Hepatic stellate cell (primary cell): ENCODE measurements at regions not wholly inside any gene's neighbourhood (a gene's known extent, or its start where the extent isn't known, plus 50 kb on each side); places are given as distances from the start of the nearest gene placed in this dataset.

Source experiments
- DNase-seq: peaks from one replicate; pipeline ENCODE4 v3.0.0; 2011; ENCODE audit warnings: low spot score

DNA sequence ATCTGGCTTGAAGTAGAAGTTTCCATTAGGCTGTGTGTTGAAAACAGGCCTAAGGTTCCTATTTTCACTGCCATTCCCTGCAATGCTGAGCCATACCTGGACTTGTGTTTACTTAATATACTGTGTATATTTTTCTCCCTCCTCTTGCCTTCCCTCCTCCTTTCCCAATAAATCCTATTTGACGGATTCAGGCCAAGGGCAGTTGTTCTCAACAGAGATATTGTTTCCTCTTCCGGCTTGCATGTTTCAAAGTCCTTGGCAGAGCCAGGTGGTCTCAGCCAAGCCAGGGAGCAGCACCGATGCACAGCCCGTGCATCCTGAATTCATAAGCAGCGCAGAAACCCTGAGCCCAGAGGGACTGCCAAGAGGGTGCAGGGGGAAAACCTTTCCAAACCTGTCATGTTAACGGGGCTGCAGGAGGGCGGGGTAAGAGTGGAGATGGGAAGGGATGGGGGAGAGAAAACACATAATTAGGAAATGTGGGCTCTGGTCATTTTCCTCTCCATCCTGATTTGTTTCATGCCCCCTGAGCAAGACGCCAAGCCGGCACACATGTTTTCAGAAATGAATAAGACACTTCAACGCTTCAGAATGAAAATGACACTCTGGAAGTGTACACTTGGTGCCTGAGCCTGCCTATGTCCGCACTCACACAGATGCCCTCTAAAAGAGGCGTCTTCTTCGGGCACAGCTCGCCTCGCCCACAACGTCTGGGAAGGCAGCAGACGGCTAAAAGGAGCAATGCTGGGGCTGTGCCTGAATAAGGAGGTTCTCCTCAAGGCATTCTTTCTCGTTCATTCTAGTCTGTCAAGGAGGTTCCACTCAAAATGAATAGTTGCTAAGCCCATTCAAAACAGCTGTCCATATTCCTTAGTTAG lies 149.3 kb upstream of the UBL3 start:
- DNase-seq: no peak

GRCh38 chr13:29996316-29996715 lies 145.9 kb upstream of the UBL3 start:
- no peak for DNase-seq

DNA sequence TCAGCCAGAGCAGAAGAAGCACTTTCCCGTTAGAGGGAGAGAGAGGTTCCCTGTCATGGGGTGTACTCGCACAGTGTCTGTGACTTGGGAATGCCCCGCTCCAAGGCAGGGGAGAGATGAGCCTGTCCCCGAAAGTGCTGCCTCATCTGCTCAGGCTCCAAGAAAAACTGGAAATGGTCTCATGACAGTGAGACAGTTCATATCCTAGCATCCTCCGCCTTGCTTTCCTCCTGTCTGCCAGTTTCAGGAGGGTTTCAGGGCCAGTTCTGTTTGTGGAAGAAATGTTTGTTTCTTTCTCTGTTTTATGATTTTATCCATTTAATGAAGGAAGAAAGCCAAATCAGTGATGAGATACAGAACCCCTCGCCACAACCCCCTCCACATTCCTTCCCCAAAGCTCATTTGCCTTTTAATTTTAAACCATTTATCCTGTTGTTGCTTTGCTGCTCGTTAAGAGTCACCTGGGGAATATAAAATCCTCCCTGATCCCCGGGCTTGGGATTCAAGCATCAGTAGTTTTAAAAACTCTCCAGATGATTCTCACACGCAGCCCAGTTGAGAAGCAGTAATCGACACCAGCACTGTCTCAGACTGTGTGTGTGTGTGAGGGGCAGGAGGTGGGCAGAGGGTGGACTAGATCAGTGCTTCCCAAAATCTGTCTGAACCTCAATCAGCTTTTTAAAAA lies 144.6 kb upstream of the UBL3 start:
- DNase-seq: no peak

- DNase-seq: peak; percentile 61
Measured at GRCh38 chr13:29993716-29994488, 143.5 kb upstream of the UBL3 start.

DNA sequence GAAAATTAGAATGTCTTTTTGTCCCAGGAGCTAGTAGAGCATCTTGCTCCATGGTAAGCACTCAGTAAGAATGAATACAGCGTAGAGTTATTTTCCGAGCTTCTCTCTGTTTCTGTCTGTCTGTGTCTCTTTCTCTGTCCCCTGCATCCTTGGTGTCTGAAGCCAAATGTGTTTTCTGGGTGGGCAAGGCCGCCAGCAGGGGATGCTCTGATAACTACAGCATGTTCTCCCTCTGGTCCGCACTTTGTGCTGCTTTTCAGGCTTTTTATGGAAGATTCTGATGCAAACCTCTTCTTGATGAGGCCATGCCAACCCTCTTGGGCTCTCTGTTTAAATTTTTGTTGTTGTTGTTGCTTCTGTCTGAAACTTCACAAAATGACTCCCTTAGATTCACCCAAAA lies 142.8 kb upstream of the UBL3 start:
- DNase-seq: no peak

DNA sequence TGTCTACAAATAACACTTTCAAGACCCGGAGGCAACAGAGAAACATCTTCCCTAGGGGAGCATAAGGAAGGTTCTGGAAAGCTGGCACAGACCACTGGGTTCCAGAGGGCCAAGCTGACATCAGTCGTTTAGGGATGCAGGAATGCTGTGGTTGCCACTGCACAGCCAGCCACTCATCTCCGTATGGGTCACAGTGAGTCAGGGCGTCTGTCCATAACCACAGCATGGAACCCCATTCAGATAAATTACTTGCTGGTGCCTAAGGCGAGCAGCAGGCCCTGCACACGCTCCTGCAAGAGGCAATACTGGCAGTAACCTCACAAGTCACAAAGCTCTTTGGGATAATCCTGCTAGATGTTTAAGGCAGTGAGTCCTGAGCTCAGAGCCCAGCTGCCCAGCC lies 140.9 kb upstream of the UBL3 start:
- peak; percentile 88 for DNase-seq

- no peak for DNase-seq
Measured at GRCh38 chr13:29987340-29987739, 136.9 kb upstream of the UBL3 start.

GRCh38 chr13:29980339-29980738 lies 129.9 kb upstream of the UBL3 start:
- DNase-seq: no peak

DNA sequence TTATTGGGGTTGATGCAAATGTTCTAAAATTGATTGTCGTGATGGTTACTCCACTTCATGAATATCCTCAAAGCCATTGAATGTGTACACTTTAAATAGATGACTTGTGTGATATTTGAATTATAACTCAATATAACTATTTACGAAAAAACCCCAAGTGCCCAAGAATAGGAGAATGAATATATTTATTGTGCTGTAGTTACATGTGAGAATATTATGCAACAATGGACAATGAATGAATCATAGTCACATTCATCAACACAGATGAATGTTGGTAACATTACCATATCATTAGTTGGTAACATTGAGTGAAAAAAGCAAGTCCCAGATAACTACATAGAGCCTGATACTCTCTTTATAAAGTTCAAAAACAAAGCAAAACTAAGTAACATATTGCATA lies 127.8 kb upstream of the UBL3 start:
- DNase-seq: no peak

GRCh38 chr13:29977476-29978120 lies 127.2 kb upstream of the UBL3 start:
- DNase-seq: no peak

DNA sequence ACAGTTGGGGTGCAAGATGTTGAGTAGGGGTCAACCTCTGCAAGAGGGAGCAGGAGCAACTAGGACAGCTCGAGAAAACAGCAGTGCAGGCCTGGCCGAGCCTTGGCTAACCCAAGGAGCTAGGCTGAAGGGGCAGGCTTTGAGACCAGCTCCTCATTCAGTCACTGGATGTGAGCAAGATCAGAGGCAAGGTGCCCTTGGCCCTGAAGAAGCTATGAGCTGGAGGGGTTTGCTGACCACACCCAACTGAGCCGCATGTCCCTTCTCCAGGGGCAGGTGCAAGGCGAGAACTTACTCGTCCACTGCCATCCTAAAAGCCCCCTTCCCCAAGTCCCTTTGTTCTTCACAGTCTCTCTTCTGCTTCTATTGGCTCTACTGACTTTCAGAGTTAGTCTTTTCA lies 126.1 kb upstream of the UBL3 start:
- DNase-seq: no peak

GRCh38 chr13:29975283-29975682 lies 124.9 kb upstream of the UBL3 start:
- DNase-seq: no peak

DNA sequence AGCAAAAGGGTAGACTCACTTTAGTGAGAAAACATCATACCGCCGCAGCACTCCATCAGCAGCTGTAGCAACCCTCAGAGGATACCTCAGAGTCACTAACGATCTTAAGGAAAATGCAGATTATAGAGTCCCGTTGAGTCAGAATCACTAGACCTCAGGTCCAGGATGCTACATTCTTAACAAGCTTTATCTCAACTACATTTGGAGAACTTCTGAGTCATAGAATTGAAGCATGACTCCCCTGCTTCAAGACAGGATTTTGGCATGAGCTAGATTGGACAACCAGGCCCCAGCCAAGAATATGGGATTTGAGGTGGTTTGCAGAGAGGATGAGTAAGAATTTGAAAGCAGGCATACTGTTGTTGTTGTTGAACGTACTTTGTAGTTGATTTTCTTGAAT lies 118.9 kb upstream of the UBL3 start:
- DNase-seq: peak; percentile 60

- DNase-seq: no peak
Measured at GRCh38 chr13:29964181-29964845, 113.9 kb upstream of the UBL3 start.

GRCh38 chr13:29963089-29963488 lies 112.7 kb upstream of the UBL3 start:
- no peak for DNase-seq

DNA sequence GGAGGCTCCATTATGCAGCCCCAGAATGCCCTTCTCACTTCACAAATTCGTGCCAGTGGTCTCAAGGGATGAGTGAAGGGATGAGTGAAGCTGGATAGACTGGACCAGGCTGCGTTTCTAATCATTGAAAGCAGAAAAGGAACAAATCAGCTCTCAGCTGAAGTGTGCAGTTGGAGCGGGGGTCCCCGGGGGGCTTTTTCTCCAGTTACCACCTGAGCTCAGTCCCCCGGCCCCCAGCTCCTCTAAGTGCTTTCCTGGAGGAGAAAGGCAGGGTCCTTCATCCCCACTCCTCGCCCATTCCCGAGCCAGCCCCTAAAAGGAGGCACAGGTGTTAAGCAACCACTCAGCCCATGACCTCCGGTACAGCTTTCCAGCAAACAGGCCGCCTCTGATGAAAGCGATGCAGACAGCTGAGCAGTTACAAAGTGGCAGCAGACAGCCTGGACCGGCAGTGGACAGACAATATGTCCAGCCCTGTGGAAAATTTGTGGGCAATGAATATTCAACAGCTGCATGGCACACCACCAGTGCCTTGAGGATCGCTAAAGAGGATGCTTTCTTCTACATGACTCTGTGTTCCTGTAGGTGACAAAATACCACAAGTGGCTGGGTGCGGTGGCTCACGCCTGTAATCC lies 110.7 kb upstream of the UBL3 start:
- no peak for DNase-seq

DNA sequence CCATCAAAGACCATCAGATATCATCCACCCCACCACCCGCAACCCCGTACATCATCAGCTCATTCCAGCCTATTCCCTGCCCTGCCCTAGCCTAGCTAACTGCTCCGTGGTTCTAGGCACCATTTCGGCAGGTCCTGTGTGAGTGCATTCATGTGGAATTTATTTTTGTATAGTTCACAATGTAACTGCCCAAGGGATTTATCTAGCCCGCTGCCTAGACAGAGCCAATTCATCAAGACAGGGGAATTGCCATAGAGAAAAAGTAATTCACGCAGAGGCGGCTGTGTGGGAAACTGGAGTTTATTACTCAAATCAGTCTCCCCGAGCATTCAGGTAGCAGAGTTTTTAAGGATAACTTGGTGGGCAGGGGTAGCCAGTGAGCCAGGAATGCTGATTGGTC lies 109.2 kb upstream of the UBL3 start:
- DNase-seq: no peak

- DNase-seq: no peak
Measured at GRCh38 chr13:29959086-29959485, 108.7 kb upstream of the UBL3 start.

DNA sequence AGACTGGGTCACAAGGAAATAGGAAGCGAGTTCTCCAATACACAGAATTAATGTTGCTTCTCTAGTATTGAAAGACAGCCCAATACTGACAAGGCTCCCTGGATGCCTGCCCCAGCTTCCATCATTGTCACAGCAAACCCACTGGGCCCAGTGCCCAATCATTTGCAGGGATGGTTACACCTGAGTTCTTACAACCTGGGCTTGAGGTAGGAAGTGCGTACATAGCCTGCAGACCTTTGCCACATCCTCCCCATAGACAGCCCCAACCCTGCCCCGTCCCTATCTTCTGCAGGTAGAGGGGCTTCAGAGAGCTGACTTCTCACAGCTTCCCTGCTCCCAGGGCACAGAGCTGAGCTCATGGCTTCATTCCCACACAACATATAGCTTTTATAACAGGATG lies 108.1 kb upstream of the UBL3 start:
- DNase-seq: no peak

DNA sequence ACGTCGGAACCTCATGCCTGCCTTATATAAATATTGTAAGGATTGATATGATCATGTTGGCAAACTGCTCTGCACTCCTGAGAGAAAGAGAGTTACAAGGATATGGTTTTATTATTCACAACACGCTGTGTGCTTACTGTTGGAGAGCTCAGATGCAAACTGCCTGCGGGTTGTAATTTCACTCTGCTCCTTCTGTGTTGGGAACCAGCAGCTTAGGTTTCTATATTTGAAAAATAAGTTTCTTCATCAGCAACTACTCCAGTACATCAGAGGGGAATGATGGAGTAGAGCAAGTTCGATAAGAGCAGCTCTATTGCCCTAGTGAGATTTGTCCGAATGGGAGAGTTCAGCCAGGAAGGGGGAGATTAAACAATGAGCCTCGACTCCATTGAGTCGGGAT lies 106.9 kb upstream of the UBL3 start:
- no peak for DNase-seq

DNA sequence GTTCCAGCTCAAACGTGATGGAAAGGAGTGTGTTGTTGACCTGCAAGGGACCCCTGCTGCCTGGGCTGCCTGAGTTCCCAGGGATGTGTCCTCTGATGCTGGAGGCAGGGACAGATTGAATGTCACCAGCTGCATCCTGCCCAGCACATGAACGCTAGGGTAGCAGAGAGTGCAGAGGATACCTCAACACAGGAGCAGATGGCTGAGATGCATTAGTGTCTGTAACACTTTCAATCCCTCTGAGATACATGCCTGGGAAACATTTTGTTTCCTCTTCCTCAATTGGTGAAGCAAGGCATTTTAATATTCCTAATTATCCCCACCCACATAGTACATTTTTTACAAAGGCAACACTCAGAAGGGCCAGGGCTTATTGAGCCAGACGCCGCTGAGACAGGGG lies 106.4 kb upstream of the UBL3 start:
- no peak for DNase-seq
